Stimulated activated CD4-positive, alpha-beta T cell treated with anti-CD3 and anti-CD28 coated beads, TNF-alpha, amount 100 ng/mL, for 24 hours (primary cell): ENCODE measurements at regions not wholly inside any gene's neighbourhood (a gene's known extent, or its start where the extent isn't known, plus 50 kb on each side); places are given as distances from the start of the nearest gene placed in this dataset.

Experiments used
- DNase-seq, 3 experiments: peaks; one replicate each; pipeline ENCODE4 v3.0.0-alpha.2; 2020; ENCODE audit warnings: low read depth in 3 of 3

DNA sequence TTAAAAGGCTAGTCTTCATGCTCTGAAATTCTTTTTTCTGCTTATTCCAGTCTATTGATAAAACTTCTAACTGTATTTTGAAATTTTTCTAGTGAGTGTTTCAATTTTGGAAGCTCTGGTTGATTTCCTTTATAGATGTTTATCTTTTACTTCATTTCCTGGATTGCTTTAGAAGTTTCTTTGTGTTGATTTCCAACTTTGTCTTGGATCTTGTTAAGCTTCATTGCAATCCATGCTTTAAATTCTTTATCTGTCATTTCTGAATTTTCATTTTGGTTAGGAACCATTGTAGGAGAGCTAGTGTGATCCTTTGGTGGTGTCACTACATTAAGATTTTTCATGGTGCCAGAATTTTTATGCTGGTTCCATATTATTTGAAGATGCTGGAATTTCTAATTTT, 105.2 kb upstream of the DCBLD2 start:
- DNase-seq = no peak

DNA sequence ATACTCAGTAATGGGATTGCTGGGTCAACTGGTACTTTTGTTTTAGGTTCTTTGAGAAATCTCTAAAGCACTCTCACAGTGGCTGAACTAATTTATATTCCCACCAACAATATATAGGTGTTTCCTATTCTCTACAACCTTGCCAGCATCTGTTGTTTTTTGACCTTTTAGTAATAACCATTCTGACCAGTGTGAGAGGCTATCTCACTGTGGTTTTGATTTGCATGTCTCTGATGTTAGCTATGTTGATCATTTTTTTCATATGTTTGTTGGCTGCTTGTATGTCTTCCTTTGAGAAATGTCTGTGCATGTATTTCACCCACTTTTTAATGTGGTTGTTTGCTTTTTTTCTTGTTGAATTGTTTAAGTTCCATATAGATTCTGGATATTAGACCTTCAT, 98.2 kb upstream of the DCBLD2 start:
- DNase-seq = no peak

DNA sequence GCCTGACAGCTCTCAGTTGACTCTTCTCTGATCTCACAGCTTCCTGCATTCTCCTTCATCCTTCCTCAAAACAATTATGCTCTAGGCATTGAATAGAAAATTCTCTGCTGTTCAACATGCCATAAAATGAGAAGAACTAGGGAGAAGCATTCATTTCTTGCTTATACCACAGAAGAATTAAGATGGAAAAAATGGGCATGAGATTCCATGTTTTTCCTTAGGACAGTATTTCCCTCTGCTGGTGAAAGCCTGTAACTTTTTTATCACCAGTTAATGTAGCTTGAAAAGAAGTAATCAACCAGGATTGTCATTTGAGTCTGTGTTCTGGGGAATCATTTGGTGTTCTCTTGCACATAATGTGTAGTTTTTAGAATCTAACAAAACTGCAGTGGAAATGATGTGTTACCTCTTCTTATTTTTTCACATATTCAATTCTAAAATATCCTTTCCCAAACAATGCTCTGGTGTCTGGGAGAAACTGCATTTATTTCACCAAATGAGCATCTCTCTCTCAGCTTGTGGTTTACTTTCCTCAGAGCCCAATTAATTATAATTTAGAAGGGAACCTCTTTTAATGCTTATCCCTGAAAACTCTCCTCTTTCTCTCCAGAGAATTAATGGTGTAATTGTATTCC, 92.8 kb upstream of the DCBLD2 start:
- DNase-seq = no peak

- no peak for DNase-seq
Observed at GRCh38 chr3:98991393-98991792, 89.9 kb upstream of the DCBLD2 start.

DNA sequence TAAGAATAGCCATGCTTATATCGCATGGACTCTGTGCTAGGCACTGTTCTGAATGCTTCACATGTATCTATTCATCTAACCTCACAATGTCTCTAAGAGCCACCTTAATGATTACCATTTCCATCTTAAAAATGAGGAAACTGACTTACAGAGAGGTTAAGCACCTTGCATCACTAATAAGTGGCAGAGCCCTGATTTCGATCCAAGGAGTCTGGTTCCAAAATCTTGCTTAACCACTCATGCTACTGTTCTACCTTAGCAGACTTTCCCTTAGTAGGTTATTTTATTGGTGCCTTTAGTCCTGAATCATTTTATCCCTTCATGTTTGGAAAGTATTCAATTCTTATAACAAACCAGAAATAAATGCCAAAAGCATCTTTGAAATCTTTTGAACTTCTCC, 89.2 kb upstream of the DCBLD2 start:
- no peak for DNase-seq

DNA sequence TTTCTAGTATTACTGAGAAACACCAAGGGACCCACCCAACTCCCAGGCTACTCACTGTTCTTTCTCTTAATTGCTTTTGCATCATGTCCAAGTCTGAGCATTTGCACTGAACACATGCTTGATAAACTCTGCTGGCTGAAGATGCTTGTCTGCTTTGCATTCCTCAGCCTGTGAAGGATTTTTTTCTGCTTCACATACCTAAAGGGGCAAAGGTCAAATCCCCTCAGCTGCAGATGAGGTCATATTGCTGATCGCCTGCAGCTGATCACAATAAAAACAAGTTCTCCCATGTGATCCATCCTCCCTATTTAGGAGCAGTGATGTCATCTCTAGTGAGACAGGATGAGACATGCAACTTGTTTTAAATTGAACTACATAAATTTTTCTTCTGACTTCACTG, 84.6 kb upstream of the DCBLD2 start:
- no peak for DNase-seq

- no peak for DNase-seq
Observed at GRCh38 chr3:98985431-98985830, 83.9 kb upstream of the DCBLD2 start.

DNA sequence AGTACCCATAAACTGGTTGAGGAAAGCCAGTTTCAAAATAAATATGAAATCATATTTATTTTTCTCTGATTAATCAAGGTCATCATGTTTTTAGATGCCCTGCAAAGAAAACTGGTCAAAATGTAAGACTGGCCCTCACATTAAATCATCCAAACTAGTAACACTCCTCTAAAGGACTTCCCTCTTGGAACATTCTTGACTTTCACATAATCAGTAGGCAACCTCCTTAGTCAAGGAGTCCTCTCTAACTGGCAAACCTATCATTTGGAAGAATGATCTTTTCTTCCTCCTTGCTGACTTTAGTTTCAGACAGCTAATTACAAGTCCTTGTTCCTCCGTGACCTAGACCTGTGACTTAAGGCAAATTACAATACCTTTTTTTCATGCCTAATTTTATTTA, 82.5 kb upstream of the DCBLD2 start:
- DNase-seq = no peak

- DNase-seq = no peak
Observed at GRCh38 chr3:98982351-98982750, 80.9 kb upstream of the DCBLD2 start.

GRCh38 chr3:98980915-98981596, 79.6 kb upstream of the DCBLD2 start:
- no peak for DNase-seq

GRCh38 chr3:98979296-98979695, 77.8 kb upstream of the DCBLD2 start:
- DNase-seq = no peak

GRCh38 chr3:98978068-98978811, 76.7 kb upstream of the DCBLD2 start:
- no peak for DNase-seq

DNA sequence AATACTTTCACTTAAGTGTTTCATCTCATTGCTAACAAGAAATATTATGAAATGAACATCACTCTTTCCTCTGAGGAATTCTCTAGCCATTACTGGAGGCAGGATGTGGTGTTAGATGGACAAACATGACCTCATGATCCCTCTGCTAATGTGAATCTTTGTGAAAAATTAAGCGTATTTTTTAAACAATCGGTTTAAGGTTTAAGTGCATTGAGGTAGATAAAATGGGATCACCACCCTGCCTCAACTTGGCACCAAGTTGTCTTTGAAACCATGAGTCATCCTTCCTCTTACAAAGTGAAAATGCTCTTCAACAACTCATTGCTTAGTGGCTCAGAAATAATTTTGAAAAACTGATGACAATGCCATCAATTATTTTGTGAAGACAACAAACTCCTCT, 76.0 kb upstream of the DCBLD2 start:
- DNase-seq = no peak

DNA sequence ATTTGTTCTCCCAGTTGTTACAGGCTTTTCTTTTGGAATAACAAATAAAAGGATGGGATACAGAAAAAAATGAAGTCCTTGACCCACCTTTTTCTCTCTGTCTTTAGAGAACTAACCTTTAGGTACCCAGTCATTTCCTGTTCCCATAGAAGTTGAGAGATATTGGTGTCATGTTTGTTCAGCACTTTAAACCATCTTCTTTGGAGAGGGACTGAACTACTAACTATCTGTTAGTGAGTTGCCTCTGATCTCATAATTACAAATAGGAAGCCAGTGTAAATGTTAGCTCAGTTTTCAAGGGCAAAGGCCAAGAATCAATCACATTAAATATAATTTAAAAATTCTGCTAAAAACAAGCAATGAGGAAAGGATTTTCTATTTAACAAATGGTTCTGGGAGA, 72.9 kb upstream of the DCBLD2 start:
- no peak for DNase-seq

- no peak for DNase-seq
Observed at GRCh38 chr3:98972720-98973119, 71.2 kb upstream of the DCBLD2 start.

- no peak for DNase-seq
Observed at GRCh38 chr3:98972155-98972554, 70.7 kb upstream of the DCBLD2 start.

DNA sequence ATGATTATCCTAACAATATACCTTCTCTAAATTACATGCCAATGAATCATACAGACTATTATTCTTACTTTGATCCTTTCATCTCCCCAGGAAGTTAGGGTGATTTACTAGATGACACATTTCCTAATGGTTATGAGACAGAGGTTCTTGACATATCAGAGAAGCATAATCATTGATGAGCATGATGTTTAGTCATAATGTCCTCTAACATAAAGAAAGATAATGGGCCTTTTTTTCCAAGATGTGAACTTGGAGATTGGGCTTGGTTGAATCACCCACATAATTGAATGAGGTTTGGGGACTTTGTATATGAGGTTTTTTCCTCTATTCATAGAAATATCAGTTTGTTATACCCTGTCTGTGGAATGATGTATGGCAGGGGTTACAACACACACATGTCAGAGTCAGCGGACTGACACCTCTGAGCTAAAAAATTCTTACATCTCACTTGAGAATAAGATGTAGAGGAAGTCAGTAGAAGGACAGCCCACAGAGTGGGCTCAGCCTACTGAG, 69.7 kb upstream of the DCBLD2 start:
- no peak for DNase-seq

DNA sequence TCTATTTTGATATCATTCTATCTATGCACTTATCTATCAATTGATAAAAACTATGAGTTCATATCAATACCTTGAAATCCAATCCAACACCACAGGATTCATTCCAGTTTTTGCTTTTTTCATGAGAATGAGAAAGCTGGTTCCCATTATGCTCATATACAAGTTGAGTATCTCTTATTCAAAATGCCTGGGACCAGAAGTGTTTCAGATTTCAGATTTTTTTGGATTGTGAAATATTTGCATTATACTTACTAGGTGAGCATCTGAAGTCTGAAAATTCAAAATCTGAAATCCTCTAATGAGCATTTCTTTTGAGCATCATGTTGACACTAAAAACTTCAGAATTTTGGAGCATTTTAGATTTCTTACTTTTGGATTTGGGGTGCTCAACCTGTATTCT, 67.8 kb upstream of the DCBLD2 start:
- no peak for DNase-seq

- no peak for DNase-seq
Observed at GRCh38 chr3:98968824-98969223, 67.3 kb upstream of the DCBLD2 start.

- DNase-seq = no peak
Observed at GRCh38 chr3:98968347-98968746, 66.9 kb upstream of the DCBLD2 start.

- no peak for DNase-seq
Observed at GRCh38 chr3:98967758-98968157, 66.3 kb upstream of the DCBLD2 start.

DNA sequence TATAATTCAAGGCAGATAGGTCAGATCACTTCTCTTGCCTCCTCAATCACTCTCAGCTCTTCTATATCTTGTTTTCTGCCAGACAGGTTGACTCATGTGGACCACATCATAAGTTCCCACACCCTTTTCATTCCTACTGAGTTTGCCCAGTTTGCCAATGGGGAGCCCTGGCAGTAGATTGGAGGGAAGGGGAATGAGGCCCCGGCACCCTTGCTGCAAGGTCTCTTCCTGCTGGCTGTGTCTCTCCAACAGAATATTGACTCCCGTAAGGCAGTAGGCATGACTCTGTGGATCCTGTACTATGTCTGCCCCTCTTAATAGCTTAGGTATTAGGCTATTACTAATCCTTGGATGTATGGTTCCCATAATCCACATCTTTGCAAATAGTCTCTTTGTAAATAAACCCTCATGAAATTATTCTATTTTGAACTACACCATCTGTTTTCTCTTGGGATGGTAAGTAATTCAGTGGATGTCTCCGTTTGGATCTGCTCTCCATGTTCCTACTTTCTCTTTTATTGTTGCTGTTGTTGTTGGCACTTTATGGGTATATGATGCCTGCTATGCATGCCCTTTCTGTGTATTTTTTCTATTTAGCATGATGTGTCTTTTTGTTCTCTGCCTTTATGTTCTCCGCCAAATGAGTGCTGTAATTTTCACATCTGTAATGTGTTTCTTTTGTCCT, 65.5 kb upstream of the DCBLD2 start:
- DNase-seq = no peak
